ENCODE measurements at regions not wholly inside any gene's neighbourhood (a gene's known extent, or its start where the extent isn't known, plus 50 kb on each side); places are given as distances from the start of the nearest gene placed in this dataset.

GRCh38 chr1:37105911-37106310, 71.6 kb upstream of the GRIK3 start:
- CTCF ChIA-PET = no interaction called here
- TF ChIP-seq, protein P1, sequence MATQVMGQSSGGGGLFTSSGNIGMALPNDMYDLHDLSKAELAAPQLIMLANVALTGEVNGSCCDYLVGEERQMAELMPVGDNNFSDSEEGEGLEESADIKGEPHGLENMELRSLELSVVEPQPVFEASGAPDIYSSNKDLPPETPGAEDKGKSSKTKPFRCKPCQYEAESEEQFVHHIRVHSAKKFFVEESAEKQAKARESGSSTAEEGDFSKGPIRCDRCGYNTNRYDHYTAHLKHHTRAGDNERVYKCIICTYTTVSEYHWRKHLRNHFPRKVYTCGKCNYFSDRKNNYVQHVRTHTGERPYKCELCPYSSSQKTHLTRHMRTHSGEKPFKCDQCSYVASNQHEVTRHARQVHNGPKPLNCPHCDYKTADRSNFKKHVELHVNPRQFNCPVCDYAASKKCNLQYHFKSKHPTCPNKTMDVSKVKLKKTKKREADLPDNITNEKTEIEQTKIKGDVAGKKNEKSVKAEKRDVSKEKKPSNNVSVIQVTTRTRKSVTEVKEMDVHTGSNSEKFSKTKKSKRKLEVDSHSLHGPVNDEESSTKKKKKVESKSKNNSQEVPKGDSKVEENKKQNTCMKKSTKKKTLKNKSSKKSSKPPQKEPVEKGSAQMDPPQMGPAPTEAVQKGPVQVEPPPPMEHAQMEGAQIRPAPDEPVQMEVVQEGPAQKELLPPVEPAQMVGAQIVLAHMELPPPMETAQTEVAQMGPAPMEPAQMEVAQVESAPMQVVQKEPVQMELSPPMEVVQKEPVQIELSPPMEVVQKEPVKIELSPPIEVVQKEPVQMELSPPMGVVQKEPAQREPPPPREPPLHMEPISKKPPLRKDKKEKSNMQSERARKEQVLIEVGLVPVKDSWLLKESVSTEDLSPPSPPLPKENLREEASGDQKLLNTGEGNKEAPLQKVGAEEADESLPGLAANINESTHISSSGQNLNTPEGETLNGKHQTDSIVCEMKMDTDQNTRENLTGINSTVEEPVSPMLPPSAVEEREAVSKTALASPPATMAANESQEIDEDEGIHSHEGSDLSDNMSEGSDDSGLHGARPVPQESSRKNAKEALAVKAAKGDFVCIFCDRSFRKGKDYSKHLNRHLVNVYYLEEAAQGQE (tag by site-specific recombination; IDR thresholded peaks at IDR 0.05) = no peak
- TF ChIP-seq GLIS1 (tag by site-specific recombination; IDR thresholded peaks at IDR 0.05) = no peak
- no peak for TF ChIP-seq SALL2 (tag by site-specific recombination; IDR thresholded peaks at IDR 0.05; ENCODE audit: borderline replicate concordance)
- no peak for TF ChIP-seq ZNF112 (tag by site-specific recombination; IDR thresholded peaks at IDR 0.05)
- no peak for TF ChIP-seq ZNF510 (tag by site-specific recombination; IDR thresholded peaks at IDR 0.05; ENCODE audit: insufficient replicate concordance)
- TF ChIP-seq ZNF37A (tag by site-specific recombination; IDR thresholded peaks at IDR 0.05) = no peak
- TF ChIP-seq SCRT2 (tag by site-specific recombination; IDR thresholded peaks at IDR 0.05) = no peak
- TF ChIP-seq GLIS2 (tag by site-specific recombination; IDR thresholded peaks at IDR 0.05) = no peak
- TF ChIP-seq ZNF830 (tag by site-specific recombination; IDR thresholded peaks at IDR 0.05; ENCODE audit: low read depth) = no peak
- TF ChIP-seq ZNF274 (IDR thresholded peaks at IDR 0.05; ENCODE audit: low read length) = no peak
- no peak for TF ChIP-seq ZNF274 (tag by site-specific recombination; IDR thresholded peaks at IDR 0.05; ENCODE audit: borderline replicate concordance)
- TF ChIP-seq ZNF600 (tag by site-specific recombination; IDR thresholded peaks at IDR 0.05) = no peak
- TF ChIP-seq ZNF433 (tag by site-specific recombination; IDR thresholded peaks at IDR 0.05; ENCODE audit: low read depth) = no peak
- POLR2A ChIA-PET = no interaction called here

DNA sequence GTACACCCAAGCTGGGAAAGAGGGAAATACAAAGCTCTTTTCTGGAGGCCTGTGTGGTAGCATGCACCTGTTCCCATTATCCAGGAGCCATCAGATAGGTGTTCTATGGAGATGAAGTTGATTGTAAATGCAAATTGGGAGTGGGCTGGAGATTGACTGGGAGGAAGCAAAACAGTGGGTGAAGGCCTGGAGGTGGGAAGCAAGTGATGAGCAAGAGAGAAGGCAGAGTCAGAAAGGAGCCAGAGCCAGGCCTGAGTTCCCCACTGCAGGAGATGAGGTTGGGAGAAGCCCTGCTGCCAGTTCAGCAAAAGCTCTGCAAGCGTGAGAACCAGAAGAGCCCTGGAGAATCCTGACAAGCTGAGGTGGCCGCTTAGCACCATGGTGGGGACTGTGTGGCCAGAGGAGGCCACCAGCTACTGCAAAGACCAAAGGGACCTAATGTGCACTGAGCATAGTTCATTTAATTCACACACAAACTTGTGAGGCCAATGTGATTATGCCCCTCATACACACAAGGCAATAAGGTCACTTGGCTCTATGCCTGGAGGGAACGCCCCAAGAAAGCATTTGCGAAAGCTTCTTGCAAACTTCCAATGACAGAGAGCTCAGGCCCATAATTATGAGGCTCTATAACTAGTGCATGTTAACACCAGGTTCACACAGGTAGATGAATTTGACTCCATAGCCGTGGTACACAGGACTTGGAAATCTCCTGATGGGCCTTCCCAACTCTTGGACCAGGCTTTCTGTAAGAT, 73.0 kb upstream of the GRIK3 start:
- ChIA-PET POLR2A (no interaction called here), CTCF (interaction anchor here (0.5 kb wide), 1 partner anchor 360 kb away, joined by 3 read pairs; no protein-coding TSS in a partner anchor)
- no peaks in the 10 kb centered on the region for H3K9me3 ChIP-seq (ENCODE audit: control insufficient read depth, insufficient read depth, low read depth, low read length)
- no peak overlapping the region for H3K27ac ChIP-seq (ENCODE audit: extremely low read depth, low read depth, low read length)
- no peak overlapping the region for H3K4me3 ChIP-seq (ENCODE audit: low read depth, low read length)
- H3K4me1 ChIP-seq (ENCODE audit: control insufficient read depth, insufficient read depth, low read length) = no peaks in the 10 kb centered on the region
- no peaks in the 10 kb centered on the region for H3K36me3 ChIP-seq (ENCODE audit: control insufficient read depth in 2 of 2, insufficient read depth in 1 of 2, low read length in 2 of 2)
- no peak for TF ChIP-seq KLF8 (tag by site-specific recombination; IDR thresholded peaks at IDR 0.05)
- TF ChIP-seq SCRT1 (tag by site-specific recombination; IDR thresholded peaks at IDR 0.05; ENCODE audit: borderline replicate concordance) = no peak
- TF ChIP-seq ZNF555 (tag by site-specific recombination; conservative IDR thresholded peaks at IDR 0.05) = no peak
- no peak for TF ChIP-seq YY1 (tag by site-specific recombination; IDR thresholded peaks at IDR 0.05)
- no peak for TF ChIP-seq ZNF155 (tag by site-specific recombination; IDR thresholded peaks at IDR 0.05)
- no peak for TF ChIP-seq ATF2 (tag by site-specific recombination; IDR thresholded peaks at IDR 0.05; ENCODE audit: low read depth)
- TF ChIP-seq ZSCAN4 (tag by site-specific recombination; IDR thresholded peaks at IDR 0.05) = no peak
- no peak for TF ChIP-seq ZFHX2 (tag by site-specific recombination; conservative IDR thresholded peaks at IDR 0.05)
- no peak for TF ChIP-seq ZNF223 (tag by site-specific recombination; IDR thresholded peaks at IDR 0.05)
- TF ChIP-seq GLI2 (tag by site-specific recombination; IDR thresholded peaks at IDR 0.05; ENCODE audit: borderline replicate concordance, low read depth) = no peak
- no peak for TF ChIP-seq ZNF473 (tag by site-specific recombination; IDR thresholded peaks at IDR 0.05)

More at GRCh38 chr1:37105911-37106310, 71.6 kb upstream of the GRIK3 start:
- H3K9me3 ChIP-seq (ENCODE audit: control insufficient read depth, insufficient read depth, low read depth, low read length) = no peaks in the 10 kb centered on the region
- no peak overlapping the region for H3K27ac ChIP-seq (ENCODE audit: extremely low read depth, low read depth, low read length)
- no peak overlapping the region for H3K4me3 ChIP-seq (ENCODE audit: low read depth, low read length)
- no peaks in the 10 kb centered on the region for H3K4me1 ChIP-seq (ENCODE audit: control insufficient read depth, insufficient read depth, low read length)
- H3K36me3 ChIP-seq (ENCODE audit: control insufficient read depth in 2 of 2, insufficient read depth in 1 of 2, low read length in 2 of 2) = no peaks in the 10 kb centered on the region

All from HEK293 (cell line).